GM18499 (cell line): ENCODE measurements at regions not wholly inside any gene's neighbourhood (a gene's known extent, or its start where the extent isn't known, plus 50 kb on each side); places are given as distances from the start of the nearest gene placed in this dataset.

Experiments used
- ATAC-seq: cut with Tn5 transposase; IDR thresholded peaks from one replicate; pipeline ENCODE4 v1.9.1; 2021; ENCODE audit warnings: moderate number of reproducible peaks; ENCODE audit not compliant: insufficient read depth, unreplicated experiment

DNA sequence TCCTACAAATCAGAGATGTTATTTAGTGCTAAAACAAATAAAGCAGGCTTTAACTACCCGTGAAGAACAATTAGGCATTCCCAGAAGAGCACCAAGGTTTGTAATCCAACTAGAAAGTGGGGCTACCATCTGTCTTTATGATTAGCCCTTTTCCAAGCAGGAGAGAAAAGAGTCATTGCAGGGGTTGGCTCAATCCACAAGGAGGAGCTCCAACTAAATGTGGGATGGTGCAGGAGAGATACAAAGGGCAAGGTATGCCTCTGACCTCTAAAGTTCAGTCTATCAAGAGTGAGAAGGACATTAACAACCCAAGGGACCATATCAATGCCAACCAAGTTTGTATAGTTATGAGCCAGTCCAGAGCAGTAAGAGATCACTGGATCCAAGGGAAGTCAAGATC lies 382.7 kb upstream of the DUSP10 start:
- no peak for ATAC-seq

DNA sequence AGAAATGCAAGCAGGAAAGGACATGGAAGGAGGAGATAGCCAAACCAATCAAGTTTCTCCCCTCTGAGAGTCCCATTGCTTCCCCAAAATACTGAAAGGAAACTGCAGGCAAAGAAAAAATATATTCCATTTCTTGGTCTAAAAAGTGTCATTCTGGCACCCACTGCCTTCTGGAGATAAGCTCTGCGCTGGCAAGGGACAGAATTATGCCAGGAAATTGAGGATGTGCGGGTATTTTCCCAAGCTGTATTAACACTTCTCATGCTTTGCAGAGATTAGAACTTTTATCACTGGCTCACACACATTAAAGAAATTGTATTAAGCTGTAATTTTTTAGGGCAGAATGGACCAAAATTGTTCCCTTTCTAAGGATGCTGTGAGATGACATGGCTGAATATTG lies 381.2 kb upstream of the DUSP10 start:
- no peak for ATAC-seq

DNA sequence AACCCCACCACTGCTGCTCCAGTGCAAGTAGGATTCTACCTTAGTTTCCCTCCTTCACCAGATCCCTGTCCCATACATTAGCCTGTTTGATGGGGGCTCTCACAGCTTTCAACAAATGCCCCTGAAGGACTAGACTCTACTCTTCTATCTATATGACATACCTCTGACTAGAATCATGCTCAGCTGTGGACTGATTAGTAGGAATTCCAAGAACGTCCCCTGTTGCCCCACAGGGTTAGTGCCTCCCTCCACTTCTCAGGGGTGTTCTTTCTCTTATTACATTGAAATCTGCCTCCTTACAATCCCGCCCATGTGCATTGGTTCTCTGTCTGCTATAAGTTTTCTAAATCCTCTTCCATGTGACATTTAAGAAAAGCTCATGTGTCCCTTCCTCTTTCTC lies 375.9 kb upstream of the DUSP10 start:
- ATAC-seq: no peak

DNA sequence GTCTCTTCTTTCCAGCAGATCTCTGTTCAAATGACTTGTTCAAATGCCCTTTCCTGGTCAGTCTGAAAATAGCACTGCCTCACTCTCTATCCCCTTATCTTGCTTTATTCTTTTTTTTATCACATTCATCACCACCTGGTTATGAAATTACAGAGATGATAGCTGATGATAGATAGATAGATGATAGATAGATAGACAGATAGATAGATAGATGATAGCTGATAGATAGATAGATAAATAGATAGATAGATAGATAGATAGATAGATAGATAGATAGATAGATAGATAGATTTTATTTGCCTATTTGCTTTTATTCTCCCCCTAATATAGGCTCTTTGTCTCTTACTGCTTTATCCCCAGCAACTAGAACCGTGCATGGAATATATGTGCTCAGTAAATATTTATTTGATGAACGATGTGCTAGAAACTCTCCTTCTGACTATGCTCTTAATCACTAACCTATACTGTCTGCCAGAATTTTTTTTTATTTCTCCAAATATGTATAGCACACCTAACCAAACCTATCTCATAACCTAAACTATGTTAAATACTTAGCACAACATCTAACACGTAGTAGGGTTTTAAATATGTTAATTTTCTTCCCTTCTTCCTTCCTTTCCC lies 372.8 kb upstream of the DUSP10 start:
- ATAC-seq: no peak

DNA sequence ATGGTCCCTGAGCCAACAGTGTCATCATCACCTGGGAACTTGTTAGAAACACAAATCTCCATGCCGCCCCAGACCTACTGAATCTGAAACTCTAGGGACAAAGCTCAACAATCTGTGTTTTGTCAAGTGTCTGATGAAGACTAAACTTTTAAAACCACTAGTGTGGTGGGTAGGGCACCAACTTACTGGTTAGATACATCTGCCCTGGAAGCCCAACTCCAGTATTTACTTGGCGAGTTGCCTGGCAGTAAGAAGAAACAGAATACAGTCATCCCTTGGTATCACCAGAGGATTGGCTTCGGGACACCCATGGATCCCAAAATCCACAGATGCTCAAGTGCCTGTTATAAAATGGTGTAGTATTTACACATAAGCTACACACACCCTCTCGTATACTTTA lies 367.9 kb upstream of the DUSP10 start:
- no peak for ATAC-seq

DNA sequence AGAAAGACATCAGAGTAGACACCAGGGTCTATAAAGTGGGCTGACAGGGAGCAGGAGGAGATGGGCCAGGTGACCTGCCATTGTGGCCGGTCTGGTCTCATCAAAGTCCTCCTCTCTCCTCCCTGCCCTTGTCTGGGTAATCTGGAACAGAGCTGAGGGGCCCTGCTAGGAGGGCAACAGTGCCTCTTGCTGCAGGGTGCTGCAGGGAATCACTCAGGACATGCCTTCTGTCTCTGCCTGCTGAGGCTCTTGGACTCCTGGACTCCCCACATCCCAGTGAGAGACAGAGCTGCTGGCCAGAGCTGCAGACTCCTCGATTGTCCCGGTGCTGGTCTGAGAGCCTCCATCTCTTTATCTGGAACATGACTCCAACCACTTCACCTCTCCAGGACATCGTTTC lies 366.1 kb upstream of the DUSP10 start:
- no peak for ATAC-seq

DNA sequence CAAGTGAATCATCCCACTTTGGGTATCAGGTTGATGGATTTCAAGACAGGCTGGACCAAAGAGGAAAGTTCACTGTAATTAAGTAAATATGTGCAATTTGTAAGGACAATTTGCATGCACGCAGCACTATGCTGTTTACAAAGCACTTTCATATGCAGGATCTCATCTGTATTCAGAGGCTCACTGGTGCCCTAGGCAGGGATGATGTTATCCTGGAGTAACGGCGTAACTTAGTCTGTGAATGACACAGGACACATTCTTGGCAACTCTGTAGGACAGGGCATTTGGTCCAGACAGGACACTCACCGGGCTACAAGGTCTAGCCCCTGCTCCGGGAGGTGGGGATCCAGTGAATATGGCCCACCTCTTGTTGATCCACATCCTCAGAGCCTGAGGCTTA lies 365.4 kb upstream of the DUSP10 start:
- no peak for ATAC-seq

DNA sequence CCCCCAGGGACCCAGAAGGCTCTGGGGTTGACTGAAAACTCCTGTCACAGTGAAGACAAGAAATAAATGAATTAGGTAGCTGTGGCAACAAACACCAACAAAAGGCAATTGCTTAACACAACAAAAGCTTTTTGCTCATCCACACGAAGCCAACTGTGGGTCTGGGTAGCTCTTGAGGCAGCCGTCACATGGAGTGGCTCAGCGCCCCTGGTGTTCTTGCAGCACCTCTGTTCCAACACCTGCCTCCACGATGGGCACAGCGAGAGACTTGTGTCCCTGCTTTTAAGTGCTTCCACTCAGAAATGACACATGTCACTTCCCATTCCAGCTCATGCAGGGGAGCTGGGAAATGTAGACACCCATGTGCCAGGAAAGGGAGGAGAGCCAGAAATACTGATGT lies 364.5 kb upstream of the DUSP10 start:
- no peak for ATAC-seq

DNA sequence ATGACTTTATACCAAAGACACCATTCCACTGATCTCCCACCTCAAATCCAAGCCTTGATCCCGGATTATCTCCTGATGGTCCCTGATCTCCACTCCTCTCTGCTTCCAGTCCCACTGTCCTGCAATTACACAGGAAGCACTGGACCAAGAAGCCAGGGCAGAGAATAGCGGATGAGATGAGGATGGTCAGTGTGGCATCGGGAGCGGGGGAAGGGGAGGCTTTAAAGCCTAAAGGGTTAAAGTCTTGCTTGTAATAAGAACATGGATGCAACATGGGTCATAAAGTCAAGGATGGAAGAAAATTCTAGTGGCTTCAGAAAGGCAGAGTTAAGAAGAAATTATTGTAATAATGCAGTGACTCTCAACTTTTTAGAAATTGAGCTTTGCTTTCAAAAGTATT lies 364.0 kb upstream of the DUSP10 start:
- no peak for ATAC-seq

DNA sequence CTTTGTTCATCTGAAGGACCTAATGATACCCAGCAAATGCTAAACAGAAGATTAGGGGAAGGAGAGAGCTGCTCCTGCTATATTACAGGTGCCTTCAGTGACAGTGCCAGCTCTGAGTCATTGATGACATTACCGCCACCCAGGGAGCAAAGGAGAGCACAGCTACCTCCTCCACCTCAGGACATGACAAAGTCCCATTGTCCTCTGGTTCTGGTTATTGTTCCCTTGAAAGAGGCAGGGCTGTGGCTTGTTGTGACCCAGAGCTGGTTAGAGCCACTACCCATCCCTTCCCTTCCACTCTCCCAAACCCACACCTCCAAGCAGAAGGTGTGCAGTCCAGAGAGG lies 363.5 kb upstream of the DUSP10 start:
- no peak for ATAC-seq

DNA sequence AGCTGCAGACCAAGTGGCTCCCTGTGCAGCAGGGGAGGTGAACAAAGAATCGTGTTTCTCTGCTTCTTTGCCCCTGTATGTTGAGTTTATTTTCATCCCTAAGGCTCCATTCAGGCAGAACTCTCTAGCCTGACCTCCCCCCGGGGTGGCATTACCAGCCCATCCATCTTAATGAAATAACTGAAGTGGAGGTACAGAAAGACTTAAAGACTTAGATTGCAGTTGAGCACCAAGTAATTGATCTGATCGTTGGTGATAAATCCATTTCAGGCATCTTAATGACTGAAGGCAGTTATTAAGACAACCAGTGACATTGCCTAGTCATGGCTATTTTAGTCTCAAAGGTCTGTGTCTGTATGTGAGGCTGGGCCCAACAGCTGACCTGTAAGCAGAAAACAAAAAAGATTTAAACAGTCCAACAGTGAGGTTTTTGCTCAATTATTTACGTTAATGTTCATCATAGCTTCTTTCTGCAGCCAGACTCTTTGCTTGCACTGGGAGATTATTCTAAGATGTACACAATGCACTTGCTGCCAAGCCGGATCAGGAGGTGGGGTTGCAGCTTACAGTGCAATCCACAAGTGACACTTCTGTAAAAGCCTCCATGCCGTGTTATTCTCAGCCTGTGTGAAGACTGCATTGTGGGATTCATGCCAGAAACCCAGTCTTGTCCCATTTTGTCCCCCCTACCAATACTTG lies 363.0 kb upstream of the DUSP10 start:
- no peak for ATAC-seq

DNA sequence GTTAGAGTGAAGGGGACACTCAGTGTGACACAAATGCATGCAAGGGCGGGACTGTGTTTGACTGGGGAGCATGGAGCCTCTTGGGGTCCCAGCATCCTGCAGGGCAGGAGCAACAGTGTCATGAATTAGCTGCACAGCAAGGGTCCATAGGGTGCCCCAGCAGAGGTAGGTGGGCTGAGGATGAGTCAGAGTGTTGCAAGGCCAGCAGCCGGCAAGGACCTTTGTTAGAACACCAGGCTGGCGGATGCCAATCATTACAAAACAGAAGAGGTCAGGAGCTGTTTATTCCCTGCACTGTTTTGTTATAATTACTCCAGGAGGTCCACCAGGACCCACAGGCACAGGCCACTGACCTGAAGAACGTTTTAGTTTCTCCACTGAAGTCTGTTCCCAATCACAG lies 362.2 kb upstream of the DUSP10 start:
- no peak for ATAC-seq

DNA sequence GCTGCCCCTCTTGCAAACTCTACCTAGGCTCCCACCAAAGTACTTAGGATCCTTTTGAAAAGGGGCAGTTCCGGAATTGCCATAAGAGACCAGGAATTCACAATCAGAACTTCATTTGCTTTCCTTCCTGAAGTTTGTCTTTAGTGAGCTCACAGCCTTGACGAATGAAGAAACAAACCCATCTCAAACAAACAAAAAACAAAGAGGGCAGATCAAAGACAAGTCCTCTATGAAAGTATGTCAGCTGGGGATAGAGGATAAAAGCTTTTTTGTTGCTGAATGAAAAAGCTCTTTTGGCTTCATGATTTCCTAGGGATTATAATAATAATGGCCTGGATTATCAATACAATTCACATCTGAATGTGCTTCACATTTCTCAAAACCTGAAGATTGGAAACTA lies 357.9 kb upstream of the DUSP10 start:
- no peak for ATAC-seq

DNA sequence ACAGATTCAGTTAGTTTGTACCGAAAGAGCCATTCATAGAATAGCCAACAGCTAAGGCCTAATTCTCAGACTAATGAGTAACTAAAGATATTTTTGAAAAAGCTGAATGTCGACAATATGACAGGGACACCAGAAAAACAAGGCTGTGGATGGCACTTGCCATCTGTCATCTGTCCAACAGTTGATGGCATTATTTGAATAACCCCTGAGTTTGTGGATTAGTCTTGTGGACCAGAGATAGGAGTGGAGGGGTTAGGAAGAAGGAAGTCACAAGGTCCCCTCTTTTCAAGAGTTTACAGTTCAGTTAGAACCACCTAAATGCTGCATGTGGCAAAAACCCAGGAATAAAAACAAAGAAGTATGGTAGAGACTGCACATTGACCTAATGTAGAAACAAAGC lies 356.5 kb upstream of the DUSP10 start:
- ATAC-seq: no peak

DNA sequence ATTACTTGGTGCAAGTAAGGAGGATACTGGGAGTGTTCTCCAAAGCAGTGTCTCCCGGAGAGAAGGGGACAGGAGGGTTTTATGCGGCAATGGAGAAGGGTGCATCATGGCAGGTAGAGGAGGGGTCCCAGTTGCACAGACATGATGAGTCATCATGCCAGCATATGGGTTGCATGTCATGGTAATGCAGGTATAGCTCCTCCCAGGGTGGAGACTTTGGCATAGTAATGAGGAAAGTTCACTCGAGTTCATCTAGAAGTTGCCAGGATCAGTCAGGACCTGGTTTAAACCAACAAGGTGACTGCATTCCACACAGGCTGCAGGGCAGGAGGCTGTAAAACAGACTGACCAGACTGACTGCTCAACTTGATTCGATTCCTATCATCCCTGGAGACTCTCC lies 355.7 kb upstream of the DUSP10 start:
- ATAC-seq: no peak

DNA sequence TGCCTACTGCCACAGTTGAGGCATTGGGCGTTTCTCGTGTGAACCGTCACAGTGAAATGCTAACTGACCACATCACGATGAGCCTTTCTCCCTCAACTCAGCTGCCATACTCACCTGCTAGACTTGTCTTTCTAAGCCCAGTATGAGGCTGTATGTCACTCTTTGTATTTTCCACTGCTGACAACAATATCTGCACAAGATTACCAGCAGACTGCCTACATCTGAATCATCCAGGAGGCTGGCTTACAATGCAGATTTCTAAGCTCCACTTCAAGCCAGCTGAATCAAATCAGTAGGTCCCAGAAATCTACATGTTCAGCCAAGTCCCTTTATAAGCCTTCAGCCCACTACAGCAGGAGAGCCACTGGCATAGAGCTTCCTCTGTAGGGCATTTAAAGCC lies 355.0 kb upstream of the DUSP10 start:
- ATAC-seq: no peak

DNA sequence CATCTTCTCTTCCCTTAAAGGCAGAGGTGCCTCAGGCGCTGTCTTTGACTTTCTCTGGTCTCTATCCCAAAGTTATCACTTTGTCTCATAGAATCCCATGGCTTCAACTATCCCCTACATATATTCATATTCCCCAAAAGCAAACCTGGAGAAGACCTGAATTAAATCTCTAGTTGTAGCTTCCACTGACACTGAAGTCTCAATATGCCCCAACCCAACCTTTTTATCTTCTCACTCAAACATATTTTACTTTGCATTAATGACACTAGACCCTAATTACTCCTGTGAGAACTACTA lies 354.5 kb upstream of the DUSP10 start:
- no peak for ATAC-seq

DNA sequence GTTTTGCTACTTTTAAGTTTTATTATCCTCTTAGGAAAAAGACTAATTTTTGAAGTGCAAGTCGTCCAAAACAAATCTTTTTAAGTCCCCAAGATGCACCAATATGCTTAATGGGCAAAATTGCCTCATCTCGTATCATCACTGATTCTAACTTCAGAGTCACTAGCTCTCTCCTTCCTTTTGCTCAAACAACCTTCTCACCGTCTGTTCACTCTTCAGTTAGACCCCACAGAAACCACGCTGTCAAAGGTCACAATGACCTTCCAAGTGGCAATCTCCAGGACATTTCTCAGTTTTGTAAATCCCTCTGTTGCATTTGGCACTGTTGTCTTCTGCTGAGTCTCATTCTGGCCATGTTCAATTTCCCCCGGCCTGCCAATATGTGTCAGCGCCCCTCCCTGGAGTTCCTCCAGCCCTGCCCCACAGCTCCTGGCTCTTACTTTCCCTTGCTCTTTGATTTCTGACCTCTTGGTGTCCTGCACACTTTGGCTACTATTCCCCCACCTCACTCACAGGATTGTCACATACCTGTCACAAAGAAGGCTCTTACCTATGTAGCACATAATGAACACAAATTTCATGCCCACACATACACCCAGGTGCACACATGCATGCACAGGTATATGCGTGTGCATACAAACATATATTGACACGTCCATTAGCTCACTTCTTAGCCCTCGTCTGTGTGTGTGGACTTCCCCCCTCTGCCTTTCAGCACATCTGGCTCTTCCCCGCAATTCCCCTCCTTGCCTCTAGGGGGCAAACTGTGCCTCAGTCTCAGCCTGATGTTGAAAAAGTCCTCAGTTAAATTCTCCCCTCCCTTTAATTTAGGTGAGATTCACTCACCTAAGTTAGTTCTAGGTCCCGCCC lies 354.0 kb upstream of the DUSP10 start:
- ATAC-seq: no peak

DNA sequence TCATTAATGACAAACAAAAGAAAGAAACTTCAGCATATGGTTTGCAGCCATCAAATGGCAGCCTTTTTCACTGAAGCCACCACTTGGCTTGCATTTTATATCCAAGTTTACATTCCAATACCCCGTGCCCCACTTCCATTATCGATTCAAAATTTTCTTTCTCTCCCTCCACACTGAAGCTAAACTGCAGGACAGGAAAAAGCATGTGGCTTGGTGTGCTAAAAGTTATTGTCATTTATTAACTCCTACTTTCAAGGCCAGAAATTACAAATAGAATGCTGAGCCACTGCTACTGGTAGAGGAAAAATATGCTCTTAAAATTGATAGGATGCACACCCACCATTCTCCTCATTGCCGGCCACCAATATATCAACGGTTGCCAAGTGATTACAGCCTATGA lies 351.6 kb upstream of the DUSP10 start:
- no peak for ATAC-seq

DNA sequence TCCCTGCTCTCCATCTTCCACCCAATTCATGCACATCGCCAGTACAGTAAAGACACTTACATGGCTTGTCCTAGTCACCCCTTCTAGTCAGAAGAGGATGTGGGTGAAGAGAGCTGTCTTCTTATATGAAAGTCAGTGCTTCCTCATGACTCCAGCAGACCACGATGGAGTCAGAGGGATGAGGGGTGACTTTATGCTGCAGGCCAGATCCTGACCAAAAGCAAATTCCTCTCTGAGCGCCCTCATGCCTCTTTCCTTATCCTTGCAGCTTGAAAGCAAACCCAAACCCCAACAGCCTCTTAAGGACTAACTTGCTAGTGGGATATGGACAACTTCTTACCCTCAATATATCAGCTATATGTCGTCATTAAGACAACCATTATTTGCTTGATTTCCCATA lies 348.2 kb upstream of the DUSP10 start:
- no peak for ATAC-seq

DNA sequence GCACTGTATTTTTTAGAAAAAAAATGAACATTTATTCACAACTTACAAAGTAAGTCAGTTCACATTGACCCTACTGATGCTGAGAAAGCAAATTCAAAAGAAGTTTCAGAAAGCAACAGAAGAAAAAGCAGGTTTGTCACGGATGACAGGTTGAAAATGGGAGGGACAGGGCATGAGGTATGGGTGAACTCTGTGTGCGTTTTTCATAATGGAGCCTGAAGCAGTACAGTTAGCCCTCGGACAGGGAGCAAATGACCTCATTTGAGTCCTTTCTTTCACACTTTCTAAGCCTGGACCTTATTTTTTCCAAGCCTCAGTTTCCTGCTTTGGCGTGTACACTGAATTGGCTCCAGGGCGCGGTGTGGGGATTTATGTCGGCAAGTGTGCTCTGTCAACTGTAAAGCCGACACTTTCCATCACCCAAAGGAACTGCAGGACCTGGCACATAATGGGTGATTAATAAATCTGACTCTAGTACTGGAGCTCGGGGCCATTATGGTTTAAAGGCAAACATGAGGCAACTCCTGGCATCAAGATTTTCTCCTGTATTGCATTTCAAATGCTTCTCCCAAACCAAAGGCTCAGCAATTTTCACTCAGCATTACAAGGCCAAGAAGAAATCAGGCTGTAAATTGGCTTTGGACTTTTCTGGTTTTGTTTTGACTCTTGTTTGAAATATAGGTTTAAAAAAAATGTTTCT lies 345.5 kb upstream of the DUSP10 start:
- no peak for ATAC-seq
